ENCODE measurements at regions not wholly inside any gene's neighbourhood (a gene's known extent, or its start where the extent isn't known, plus 50 kb on each side); places are given as distances from the start of the nearest gene placed in this dataset.
A peak's percentile ranks its signal among the peaks of the same experiment; 100 is the strongest.

DNA sequence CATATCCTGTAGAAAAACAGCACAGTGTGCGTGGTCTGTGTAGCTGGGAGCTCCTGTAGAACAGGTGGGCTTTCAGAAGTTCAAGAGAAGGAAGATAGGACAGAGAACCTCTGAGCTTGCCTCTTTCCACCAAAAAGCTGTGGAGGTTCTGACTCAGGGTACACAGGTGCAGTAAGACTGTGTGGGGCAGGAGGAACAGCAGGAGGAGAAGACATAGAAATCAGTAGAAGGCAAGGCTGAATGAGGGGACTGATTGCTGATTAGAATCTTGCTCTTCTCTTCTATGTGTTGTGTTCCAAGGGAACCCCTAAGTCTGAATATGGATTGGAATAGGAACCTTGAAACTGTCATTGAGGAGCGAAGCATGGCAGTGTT lies 122.7 kb downstream of the AKAP11 start:
- DNase-seq (ENCODE audit: low read depth in 1 of 2, low spot score in 1 of 2), result no peak
- TF ChIP-seq, protein P1, sequence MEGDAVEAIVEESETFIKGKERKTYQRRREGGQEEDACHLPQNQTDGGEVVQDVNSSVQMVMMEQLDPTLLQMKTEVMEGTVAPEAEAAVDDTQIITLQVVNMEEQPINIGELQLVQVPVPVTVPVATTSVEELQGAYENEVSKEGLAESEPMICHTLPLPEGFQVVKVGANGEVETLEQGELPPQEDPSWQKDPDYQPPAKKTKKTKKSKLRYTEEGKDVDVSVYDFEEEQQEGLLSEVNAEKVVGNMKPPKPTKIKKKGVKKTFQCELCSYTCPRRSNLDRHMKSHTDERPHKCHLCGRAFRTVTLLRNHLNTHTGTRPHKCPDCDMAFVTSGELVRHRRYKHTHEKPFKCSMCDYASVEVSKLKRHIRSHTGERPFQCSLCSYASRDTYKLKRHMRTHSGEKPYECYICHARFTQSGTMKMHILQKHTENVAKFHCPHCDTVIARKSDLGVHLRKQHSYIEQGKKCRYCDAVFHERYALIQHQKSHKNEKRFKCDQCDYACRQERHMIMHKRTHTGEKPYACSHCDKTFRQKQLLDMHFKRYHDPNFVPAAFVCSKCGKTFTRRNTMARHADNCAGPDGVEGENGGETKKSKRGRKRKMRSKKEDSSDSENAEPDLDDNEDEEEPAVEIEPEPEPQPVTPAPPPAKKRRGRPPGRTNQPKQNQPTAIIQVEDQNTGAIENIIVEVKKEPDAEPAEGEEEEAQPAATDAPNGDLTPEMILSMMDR (IDR thresholded peaks at IDR 0.05; ENCODE audit: low read depth, low read length), result no peak
- Histone ChIP-seq H3K27me3 (no peaks in the 10 kb centered on the region), H3K9me3 (ENCODE audit: low read depth) (no peaks in the 10 kb centered on the region), H3K36me3 (no peaks in the 10 kb centered on the region), H3K4me1 (ENCODE audit: low read depth) (peaks cover 3% of the 10 kb centered on the region), H3K27ac (no peak overlapping the region), H3K4me3 (no peak overlapping the region)

DNA sequence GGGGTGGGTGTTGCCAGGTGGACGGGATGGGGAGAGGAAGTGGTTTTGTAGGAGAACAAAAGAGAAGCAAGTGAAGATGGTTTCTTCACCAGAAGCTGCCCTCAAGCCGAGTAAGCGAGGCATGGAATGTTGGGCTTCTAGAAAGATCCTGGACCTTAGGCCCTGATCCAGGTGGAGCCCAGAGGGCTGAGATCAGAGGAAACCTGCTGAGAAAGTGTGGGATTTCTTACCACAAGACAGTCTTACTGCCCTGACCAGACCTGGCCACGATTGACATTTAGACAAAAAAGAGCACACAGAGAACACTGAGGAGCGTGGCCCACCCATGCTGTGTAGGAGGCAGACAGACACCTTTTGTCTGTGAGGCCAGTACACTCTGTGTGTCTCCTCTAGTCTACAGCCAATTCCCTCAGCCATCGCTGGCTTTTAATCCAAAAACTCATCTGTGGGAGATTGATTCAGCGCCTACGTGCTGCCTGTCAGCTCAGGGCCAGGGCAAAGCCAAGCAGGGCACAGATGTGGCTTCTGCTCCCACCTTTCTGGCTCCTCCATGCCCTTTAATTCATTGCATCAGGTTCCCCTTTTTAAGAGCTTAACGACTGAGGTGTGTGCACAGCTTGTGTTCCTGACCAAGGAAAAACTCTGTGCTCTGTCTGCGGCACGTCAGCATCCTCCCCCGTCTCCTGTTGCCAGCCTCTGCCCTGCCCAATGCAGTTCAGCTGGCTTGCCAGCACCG lies 123.3 kb downstream of the AKAP11 start:
- TF ChIP-seq, protein P1 (IDR thresholded peaks at IDR 0.05; ENCODE audit: low read depth, low read length), result no peak
- H3K27ac ChIP-seq, result no peak overlapping the region
- peaks cover 3% of the 10 kb centered on the region for H3K4me1 ChIP-seq (ENCODE audit: low read depth)
- H3K27me3 ChIP-seq, result no peaks in the 10 kb centered on the region
- no peaks in the 10 kb centered on the region for H3K36me3 ChIP-seq
- H3K9me3 ChIP-seq (ENCODE audit: low read depth), result no peaks in the 10 kb centered on the region
- no peak overlapping the region for H3K4me3 ChIP-seq
- no peak for DNase-seq (ENCODE audit: low read depth in 1 of 2, low spot score in 1 of 2)

DNA sequence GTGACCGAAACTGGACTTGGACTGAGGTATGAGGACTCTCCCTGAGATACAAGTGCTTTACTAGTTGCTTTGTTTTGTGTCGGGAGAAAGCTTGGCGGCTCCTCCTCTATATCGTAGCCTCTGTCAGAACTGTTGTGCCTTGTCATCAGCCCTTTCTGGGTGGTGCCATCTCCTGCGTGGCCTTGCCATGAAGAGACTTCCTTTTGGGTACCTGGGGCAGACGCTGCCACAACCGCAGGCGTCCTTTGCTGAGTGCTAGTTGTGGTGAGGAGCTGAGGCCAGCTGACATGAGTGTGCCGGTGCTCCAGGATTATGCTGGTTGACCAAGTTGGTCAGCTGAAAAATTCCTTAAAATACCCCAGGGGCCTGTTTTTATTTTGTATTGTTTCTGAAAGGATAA lies 124.5 kb downstream of the AKAP11 start:
- no peaks in the 10 kb centered on the region for H3K36me3 ChIP-seq
- H3K4me3 ChIP-seq, result no peak overlapping the region
- no peak for DNase-seq (ENCODE audit: low read depth in 1 of 2, low spot score in 1 of 2)
- H3K9me3 ChIP-seq (ENCODE audit: low read depth), result no peaks in the 10 kb centered on the region
- peaks cover 3% of the 10 kb centered on the region for H3K4me1 ChIP-seq (ENCODE audit: low read depth)
- TF ChIP-seq, protein P1 (IDR thresholded peaks at IDR 0.05; ENCODE audit: low read depth, low read length), result no peak
- H3K27ac ChIP-seq, result no peak overlapping the region
- no peaks in the 10 kb centered on the region for H3K27me3 ChIP-seq

DNA sequence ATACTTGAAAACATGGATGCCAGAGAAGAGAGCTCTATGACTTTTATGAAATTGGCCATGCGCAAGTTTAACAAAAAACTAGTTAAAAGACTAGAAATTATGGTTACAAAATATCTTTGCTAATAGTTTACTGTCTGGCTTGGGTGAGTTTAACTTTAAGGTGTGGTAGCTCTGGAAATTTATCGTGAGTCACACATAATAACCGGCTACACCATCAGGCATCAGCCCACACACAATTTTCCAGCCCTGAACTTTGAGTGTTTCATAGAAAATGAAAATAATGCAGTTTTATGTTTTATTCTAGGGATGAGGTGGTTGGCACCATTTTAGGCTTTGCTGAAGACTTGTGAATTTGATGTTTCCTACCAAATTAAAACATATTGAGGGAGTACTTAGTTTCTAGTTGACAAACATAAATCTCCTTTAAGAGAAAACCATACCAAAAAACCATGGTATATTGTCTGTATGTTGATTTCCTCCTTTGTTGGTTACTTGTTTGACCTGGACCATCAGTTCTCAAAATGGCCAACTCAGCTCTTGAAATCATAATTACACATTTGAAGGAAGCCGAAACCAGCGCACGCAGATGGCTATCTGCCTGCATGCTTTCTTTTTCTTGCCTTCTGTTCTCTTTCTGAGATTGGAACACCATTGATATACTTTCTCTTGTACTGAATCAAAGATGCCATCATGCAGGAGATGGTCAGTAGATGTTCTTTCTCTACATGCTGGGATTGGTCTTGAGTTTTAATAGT lies 125.1 kb downstream of the AKAP11 start:
- H3K36me3 ChIP-seq, result no peaks in the 10 kb centered on the region
- TF ChIP-seq, protein P1 (IDR thresholded peaks at IDR 0.05; ENCODE audit: low read depth, low read length), result no peak
- peaks cover 3% of the 10 kb centered on the region for H3K4me1 ChIP-seq (ENCODE audit: low read depth)
- H3K27me3 ChIP-seq, result no peaks in the 10 kb centered on the region
- no peak overlapping the region for H3K4me3 ChIP-seq
- no peak overlapping the region for H3K27ac ChIP-seq
- no peak for DNase-seq (ENCODE audit: low read depth in 1 of 2, low spot score in 1 of 2)
- no peaks in the 10 kb centered on the region for H3K9me3 ChIP-seq (ENCODE audit: low read depth)

DNA sequence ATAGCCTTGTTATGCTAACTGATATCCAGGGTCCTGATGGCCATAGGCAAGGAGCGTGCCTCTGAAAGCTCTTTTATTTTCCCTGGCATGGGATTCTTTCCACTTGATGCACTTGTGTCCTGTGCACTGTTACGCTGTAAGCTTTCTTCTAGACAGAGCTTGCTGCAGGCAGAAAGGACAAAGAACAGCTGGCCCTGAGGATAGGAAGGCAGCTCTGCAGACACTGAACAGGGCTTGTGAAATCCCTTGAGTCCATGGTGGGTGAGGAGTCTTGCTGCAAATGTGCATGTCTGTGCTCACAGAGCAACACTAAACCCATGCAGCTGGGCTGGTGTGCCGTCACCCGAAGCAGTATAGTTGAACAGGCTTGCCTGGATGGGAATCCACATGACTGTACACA lies 126.6 kb downstream of the AKAP11 start:
- Histone ChIP-seq H3K27ac (peak overlapping the region; percentile 11), H3K27me3 (no peaks in the 10 kb centered on the region), H3K4me3 (no peak overlapping the region), H3K36me3 (no peaks in the 10 kb centered on the region), H3K9me3 (ENCODE audit: low read depth) (no peaks in the 10 kb centered on the region), H3K4me1 (ENCODE audit: low read depth) (peaks cover 14% of the 10 kb centered on the region)
- DNase-seq (ENCODE audit: low read depth in 1 of 2, low spot score in 1 of 2), result peak; percentile 31 to 78
- TF ChIP-seq, protein P1 (IDR thresholded peaks at IDR 0.05; ENCODE audit: low read depth, low read length), result no peak
